Astrocyte (in vitro differentiated cells and primary cell): ENCODE measurements at regions not wholly inside any gene's neighbourhood (a gene's known extent, or its start where the extent isn't known, plus 50 kb on each side); places are given as distances from the start of the nearest gene placed in this dataset.

Experiments
- DNase-seq: peaks from one replicate; pipeline ENCODE4 v3.0.0-alpha.2; 2010; ENCODE audit warnings: low read depth
- FAIRE-seq: peaks from 2 replicates; lab custom pipeline; 2011; peaks lifted over from hg19 to GRCh38; lab: Jason Lieb, UNC
- H2AFZ ChIP-seq: 2 replicates; pipeline ENCODE4 v1.6.0; 2012; ENCODE audit warnings: low read depth, low read length, inconsistent platforms
- H3K27ac ChIP-seq: 2 replicates; pipeline ENCODE4 v1.5.1; 2011; ENCODE audit warnings: low read depth, low read length, inconsistent platforms
- H3K27me3 ChIP-seq: 2 replicates; pipeline ENCODE4 v1.6.0; 2011; ENCODE audit warnings: low read length, inconsistent platforms; ENCODE audit not compliant: insufficient read depth
- H3K36me3 ChIP-seq: 2 replicates; pipeline ENCODE4 v1.5.1; 2011; ENCODE audit warnings: low read length, inconsistent platforms; ENCODE audit not compliant: insufficient read depth
- H3K4me1 ChIP-seq: 2 replicates; pipeline ENCODE4 v1.5.1; 2011; ENCODE audit warnings: low read length, inconsistent platforms; ENCODE audit not compliant: insufficient read depth
- H3K4me2 ChIP-seq: 2 replicates; pipeline ENCODE4 v1.6.0; 2012; ENCODE audit warnings: low read length, inconsistent platforms
- H3K4me3 ChIP-seq: 2 replicates; pipeline ENCODE4 v1.5.1; 2011; ENCODE audit warnings: low read depth, mild to moderate bottlenecking, low read length, inconsistent platforms; ENCODE audit not compliant: insufficient read depth
- H3K79me2 ChIP-seq: 2 replicates; pipeline ENCODE4 v1.6.0; 2012; ENCODE audit warnings: mild to moderate bottlenecking, low read length, inconsistent platforms; ENCODE audit not compliant: insufficient read depth
- H3K9ac ChIP-seq: 2 replicates; pipeline ENCODE4 v1.6.0; 2012; ENCODE audit warnings: mild to moderate bottlenecking, low read length, inconsistent platforms
- H3K9me3 ChIP-seq: 2 replicates; pipeline ENCODE4 v1.5.1; 2012; ENCODE audit warnings: low read depth, mild to moderate bottlenecking, low read length, inconsistent platforms; ENCODE audit not compliant: insufficient read depth
- H4K20me1 ChIP-seq: 2 replicates; pipeline ENCODE4 v1.6.0; 2012; ENCODE audit warnings: low read length, inconsistent platforms; ENCODE audit not compliant: insufficient read depth
- H3K27ac Mint-ChIP-seq: one replicate; pipeline ENCODE4 v1.8.0; 2021; ENCODE audit warnings: mild to moderate bottlenecking, mixed read lengths; ENCODE audit not compliant: unreplicated experiment
- H3K27me3 Mint-ChIP-seq: one replicate; pipeline ENCODE4 v1.8.0; 2021; ENCODE audit warnings: low read depth, mixed read lengths; ENCODE audit not compliant: unreplicated experiment
- H3K36me3 Mint-ChIP-seq: one replicate; pipeline ENCODE4 v1.8.0; 2021; ENCODE audit warnings: low read depth, mixed read lengths; ENCODE audit not compliant: unreplicated experiment
- H3K4me1 Mint-ChIP-seq: one replicate; pipeline ENCODE4 v1.8.0; 2021; ENCODE audit warnings: low read depth, mixed read lengths; ENCODE audit not compliant: unreplicated experiment
- H3K4me3 Mint-ChIP-seq: one replicate; pipeline ENCODE4 v1.8.0; 2021; ENCODE audit warnings: mild to moderate bottlenecking, moderate library complexity, mixed read lengths; ENCODE audit not compliant: unreplicated experiment
- H3K9me3 Mint-ChIP-seq: one replicate; pipeline ENCODE4 v1.8.0; 2021; ENCODE audit warnings: mild to moderate bottlenecking, mixed read lengths; ENCODE audit not compliant: unreplicated experiment
- EZH2 ChIP-seq: IDR thresholded peaks from 2 replicates; pipeline ENCODE4 v1.6.1; 2012; ENCODE audit warnings: mild to moderate bottlenecking, low read length, inconsistent platforms; ENCODE audit not compliant: insufficient read depth
- TF ChIP-seq, protein P1 (sequence below): IDR thresholded peaks from 2 replicates; pipeline ENCODE4 v1.5.1; 2011; ENCODE audit warnings: low read depth, mild to moderate bottlenecking, inconsistent platforms, low read length, moderate library complexity; ENCODE audit not compliant: insufficient read depth

GRCh38 chr13:77994166-77994565 is 75.5 kb upstream of the EDNRB start:
- Histone ChIP-seq H3K9ac (no peak overlapping the region), H3K4me2 (no peak overlapping the region), H2AFZ (no peak overlapping the region), H4K20me1 (no peaks in the 10 kb centered on the region), H3K27ac (no peak overlapping the region), H3K27me3 (no peaks in the 10 kb centered on the region), H3K4me3 (no peak overlapping the region), H3K9me3 (no peaks in the 10 kb centered on the region), H3K79me2 (no peaks in the 10 kb centered on the region), H3K36me3 (no peaks in the 10 kb centered on the region), H3K4me1 (no peaks in the 10 kb centered on the region)
- H3K27ac Mint-ChIP-seq, result no peak overlapping the region
- H3K27me3 Mint-ChIP-seq, result no peaks in the 10 kb centered on the region
- no peak for DNase-seq
- H3K36me3 Mint-ChIP-seq, result no peaks in the 10 kb centered on the region
- no peak for FAIRE-seq
- H3K4me1 Mint-ChIP-seq, result no peaks in the 10 kb centered on the region
- no peak overlapping the region for H3K4me3 Mint-ChIP-seq
- TF ChIP-seq, protein P1, sequence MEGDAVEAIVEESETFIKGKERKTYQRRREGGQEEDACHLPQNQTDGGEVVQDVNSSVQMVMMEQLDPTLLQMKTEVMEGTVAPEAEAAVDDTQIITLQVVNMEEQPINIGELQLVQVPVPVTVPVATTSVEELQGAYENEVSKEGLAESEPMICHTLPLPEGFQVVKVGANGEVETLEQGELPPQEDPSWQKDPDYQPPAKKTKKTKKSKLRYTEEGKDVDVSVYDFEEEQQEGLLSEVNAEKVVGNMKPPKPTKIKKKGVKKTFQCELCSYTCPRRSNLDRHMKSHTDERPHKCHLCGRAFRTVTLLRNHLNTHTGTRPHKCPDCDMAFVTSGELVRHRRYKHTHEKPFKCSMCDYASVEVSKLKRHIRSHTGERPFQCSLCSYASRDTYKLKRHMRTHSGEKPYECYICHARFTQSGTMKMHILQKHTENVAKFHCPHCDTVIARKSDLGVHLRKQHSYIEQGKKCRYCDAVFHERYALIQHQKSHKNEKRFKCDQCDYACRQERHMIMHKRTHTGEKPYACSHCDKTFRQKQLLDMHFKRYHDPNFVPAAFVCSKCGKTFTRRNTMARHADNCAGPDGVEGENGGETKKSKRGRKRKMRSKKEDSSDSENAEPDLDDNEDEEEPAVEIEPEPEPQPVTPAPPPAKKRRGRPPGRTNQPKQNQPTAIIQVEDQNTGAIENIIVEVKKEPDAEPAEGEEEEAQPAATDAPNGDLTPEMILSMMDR, result no peak
- no peak for TF ChIP-seq EZH2
- H3K9me3 Mint-ChIP-seq, result no peaks in the 10 kb centered on the region

- no peak overlapping the region for H3K27ac Mint-ChIP-seq
- H3K27me3 Mint-ChIP-seq, result peaks cover 3% of the 10 kb centered on the region
- Histone ChIP-seq H3K79me2 (no peaks in the 10 kb centered on the region), H3K27ac (no peak overlapping the region), H4K20me1 (no peaks in the 10 kb centered on the region), H2AFZ (no peak overlapping the region), H3K4me2 (no peak overlapping the region), H3K4me3 (no peak overlapping the region), H3K27me3 (no peaks in the 10 kb centered on the region), H3K9ac (no peak overlapping the region), H3K9me3 (no peaks in the 10 kb centered on the region), H3K4me1 (no peaks in the 10 kb centered on the region), H3K36me3 (no peaks in the 10 kb centered on the region)
- DNase-seq, result no peak
- H3K4me3 Mint-ChIP-seq, result no peak overlapping the region
- no peaks in the 10 kb centered on the region for H3K4me1 Mint-ChIP-seq
- no peaks in the 10 kb centered on the region for H3K9me3 Mint-ChIP-seq
- TF ChIP-seq, protein P1, result no peak
- no peak for TF ChIP-seq EZH2
- no peaks in the 10 kb centered on the region for H3K36me3 Mint-ChIP-seq
- no peak for FAIRE-seq
Observed at GRCh38 chr13:77991003-77991402, 72.4 kb upstream of the EDNRB start.

DNA sequence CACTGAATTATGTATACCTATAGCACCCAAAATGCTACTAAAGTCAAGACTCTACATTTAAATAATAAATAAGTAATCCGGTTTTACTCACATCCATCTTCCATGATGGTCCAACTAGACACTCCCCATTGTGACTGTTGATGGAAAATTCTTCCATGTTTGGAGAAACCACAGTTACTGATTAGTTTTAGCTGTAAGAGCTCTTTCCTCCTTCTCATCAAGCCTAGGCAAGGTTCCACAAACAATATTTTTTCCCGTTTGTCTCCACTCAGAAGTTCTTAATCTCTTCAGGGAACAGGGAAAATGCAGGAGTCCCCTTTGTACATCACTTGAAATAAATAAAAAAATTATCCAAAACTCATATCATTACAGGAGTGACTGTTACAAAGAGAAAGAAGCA is 70.7 kb upstream of the EDNRB start:
- Mint-ChIP-seq H3K36me3 (no peaks in the 10 kb centered on the region), H3K27me3 (peaks cover 3% of the 10 kb centered on the region), H3K27ac (no peak overlapping the region), H3K4me1 (no peaks in the 10 kb centered on the region), H3K4me3 (no peak overlapping the region), H3K9me3 (no peaks in the 10 kb centered on the region)
- H4K20me1 ChIP-seq, result no peaks in the 10 kb centered on the region
- no peaks in the 10 kb centered on the region for H3K79me2 ChIP-seq
- no peaks in the 10 kb centered on the region for H3K9me3 ChIP-seq
- H2AFZ ChIP-seq, result no peak overlapping the region
- FAIRE-seq, result no peak
- no peak overlapping the region for H3K4me3 ChIP-seq
- no peak for DNase-seq
- H3K9ac ChIP-seq, result no peak overlapping the region
- H3K4me2 ChIP-seq, result no peak overlapping the region
- no peak for TF ChIP-seq EZH2
- TF ChIP-seq, protein P1, result no peak
- no peaks in the 10 kb centered on the region for H3K36me3 ChIP-seq
- H3K27me3 ChIP-seq, result no peaks in the 10 kb centered on the region
- H3K4me1 ChIP-seq, result no peaks in the 10 kb centered on the region
- H3K27ac ChIP-seq, result no peak overlapping the region
